Umbilical cord (tissue), 1 donor: ENCODE measurements at regions not wholly inside any gene's neighbourhood (a gene's known extent, or its start where the extent isn't known, plus 50 kb on each side); places are given as distances from the start of the nearest gene placed in this dataset.
"Not testable (repeated sequence)": the region's sequence is repeated elsewhere in the genome, so short reads cannot be mapped to it uniquely, and the experiment has no call there.

Source experiments
- DNase-seq: peaks from one replicate; pipeline ENCODE4 v3.0.0-alpha.2; 2015; ENCODE audit warnings: low spot score

GRCh38 chr2:146984014-146984413 lies 860.8 kb upstream of the ACVR2A start:
- no peak for DNase-seq

- DNase-seq: peak; percentile 94
Observed at GRCh38 chr2:146982393-146982846, 862.4 kb upstream of the ACVR2A start.

GRCh38 chr2:146981921-146982320 lies 862.9 kb upstream of the ACVR2A start:
- DNase-seq: peak; percentile 69

GRCh38 chr2:146979746-146980145 lies 865.1 kb upstream of the ACVR2A start:
- no peak for DNase-seq

DNA sequence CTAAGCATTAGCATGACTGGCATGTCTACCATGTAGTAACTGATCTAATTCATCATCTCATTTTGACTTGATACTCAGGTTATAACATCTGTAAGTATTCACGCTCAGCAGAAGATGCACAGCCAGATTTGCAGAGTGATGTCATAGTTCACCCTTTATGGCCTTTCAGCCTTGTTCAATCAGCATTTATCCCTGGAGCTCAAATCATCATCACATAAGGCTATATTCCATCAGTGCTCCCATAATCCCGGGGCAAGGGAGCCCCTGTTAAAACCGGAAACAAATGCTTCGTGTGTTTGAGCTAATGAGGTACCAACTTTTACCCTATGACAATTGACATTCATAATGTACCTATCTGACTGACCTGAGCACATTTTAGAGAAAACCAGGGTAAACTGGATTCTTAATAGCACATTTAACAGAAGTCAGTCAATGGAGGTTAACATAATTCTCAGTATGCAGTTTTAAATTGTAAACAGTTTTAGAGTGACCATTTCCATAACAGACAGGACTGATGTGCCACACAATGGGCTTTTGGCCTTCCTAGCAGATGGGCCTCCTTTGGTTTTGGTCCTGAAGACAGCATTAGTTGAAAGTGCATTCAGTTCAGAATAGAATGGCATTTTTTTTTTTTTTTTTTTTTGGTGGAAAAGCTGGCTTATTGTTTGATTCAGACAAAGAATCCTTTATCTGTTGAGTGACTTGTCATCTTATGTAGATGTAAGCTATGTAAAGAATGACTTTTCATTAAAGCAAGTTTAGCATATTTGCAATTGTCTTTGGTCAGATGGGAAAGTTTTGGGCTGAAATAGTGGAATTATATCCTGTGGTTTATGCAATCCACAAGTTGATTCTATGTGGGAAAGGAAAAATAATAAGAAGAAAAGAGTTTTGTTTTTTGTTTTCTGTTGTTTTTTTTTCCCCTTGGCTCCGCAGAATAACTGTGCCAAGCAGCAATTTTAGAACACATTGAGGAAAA lies 866.0 kb upstream of the ACVR2A start:
- DNase-seq: no peak

DNA sequence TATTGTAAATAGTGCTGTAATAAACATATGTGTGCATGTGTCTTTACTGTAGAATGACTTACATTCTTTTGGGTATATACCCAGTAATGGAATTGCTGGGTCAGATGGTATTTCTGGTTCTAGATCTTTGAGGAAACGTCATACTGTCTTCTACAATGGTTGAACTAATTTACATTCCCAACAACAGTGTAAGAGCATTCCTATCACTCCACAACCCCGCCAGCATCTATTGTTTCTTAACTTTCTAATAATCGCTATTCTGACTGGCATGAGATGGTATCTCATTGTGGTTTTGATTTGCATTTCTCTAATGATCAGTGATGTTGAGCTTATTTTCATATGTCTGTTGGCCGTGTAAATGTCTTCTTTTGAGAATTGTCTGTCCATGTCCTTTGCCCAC lies 873.8 kb upstream of the ACVR2A start:
- DNase-seq: not testable (repeated sequence)

DNA sequence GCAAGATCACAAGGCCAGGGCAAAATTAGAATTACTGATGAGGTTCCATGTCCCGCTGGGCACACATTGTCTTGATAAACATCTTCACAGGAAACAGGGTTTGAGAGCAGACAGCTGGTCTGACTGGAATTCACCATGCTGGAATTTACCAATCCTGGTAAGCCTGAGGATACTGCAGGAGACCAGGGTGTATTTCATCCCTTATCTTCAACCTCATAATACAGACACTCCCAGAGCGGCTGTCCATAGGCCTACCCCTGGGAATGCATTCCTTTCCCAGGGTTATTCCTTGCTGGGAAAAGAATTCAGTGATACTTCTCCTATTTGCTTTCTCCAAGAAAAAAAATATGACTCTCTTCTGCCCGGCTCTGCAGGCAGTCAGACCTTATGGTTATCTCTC lies 875.1 kb upstream of the ACVR2A start:
- DNase-seq: not testable (repeated sequence)

GRCh38 chr2:146964494-146964893 lies 880.3 kb upstream of the ACVR2A start:
- no peak for DNase-seq

- DNase-seq: no peak
Observed at GRCh38 chr2:146954544-146954943, 890.3 kb upstream of the ACVR2A start.

- DNase-seq: no peak
Observed at GRCh38 chr2:146952696-146953095, 892.1 kb upstream of the ACVR2A start.

- no peak for DNase-seq
Observed at GRCh38 chr2:146950911-146951310, 893.9 kb upstream of the ACVR2A start.

GRCh38 chr2:146950361-146950760 lies 894.5 kb upstream of the ACVR2A start:
- DNase-seq: no peak

GRCh38 chr2:146949400-146949799 lies 895.4 kb upstream of the ACVR2A start:
- DNase-seq: no peak

- no peak for DNase-seq
Observed at GRCh38 chr2:146944601-146945000, 900.2 kb upstream of the ACVR2A start.

- peak; percentile 58 for DNase-seq
Observed at GRCh38 chr2:146939991-146940685, 904.7 kb upstream of the ACVR2A start.

GRCh38 chr2:146934921-146935320 lies 909.9 kb upstream of the ACVR2A start:
- DNase-seq: no peak

GRCh38 chr2:146931109-146931508 lies 913.7 kb upstream of the ACVR2A start:
- no peak for DNase-seq

DNA sequence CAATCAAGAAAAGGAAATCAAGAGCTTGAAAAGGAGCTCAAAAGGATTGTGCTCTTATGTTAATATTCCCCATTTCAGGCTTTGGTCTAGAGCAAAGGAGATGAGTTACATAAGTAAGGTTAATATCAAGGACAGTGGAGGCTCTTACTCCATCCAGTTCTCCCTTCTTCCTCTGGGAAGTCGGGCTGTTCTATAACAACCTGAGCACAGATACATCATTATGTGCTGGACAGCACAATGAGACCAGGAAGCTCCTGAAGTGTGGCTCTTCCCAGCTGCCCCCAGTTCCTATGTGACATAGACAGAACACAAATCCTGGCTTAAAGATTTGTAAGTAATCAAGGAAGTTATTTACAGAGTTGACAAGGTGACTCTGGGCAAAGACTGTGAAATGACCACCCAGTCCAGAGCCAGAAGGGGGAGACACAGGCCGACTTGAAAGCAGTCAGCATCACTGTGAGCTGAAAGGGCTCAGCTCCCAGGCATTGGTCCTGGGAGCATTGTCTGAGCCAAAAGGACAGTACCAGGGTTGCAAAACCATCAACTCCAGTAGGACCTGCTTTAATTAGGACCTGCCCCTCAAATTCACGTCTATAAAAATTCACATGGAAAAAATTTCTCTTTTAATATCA lies 917.6 kb upstream of the ACVR2A start:
- peak; percentile 73 for DNase-seq

- DNase-seq: peak; percentile 33
Observed at GRCh38 chr2:146918280-146918679, 926.5 kb upstream of the ACVR2A start.

DNA sequence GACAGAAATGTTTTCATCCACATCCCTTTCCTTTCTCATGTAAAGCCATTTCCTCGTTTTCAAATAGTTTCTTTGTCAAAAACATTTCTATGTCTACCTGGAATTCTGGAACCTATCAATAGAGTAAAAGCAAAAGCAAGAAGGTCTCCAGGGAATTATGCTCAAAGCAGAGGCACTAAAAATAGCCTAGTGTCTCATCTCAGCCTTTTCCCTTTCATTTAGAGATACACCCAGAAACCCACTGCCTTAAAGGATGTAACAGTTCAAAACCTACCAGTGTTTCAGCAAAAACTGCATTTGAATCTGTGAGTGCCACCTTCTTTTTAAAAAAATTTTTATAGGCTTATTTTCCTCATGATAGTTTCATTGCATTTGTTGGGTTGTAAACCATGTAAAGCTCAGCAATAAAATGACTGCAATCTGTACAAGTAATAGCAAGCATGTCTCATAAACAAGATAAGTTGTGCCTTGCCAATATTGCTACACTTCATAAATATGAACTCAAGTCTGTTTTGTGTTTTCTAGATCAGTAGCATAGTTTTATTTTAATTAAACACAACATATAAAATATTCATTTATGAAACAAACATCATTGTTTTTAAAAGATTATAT lies 927.3 kb upstream of the ACVR2A start:
- peak; percentile 72 for DNase-seq

DNA sequence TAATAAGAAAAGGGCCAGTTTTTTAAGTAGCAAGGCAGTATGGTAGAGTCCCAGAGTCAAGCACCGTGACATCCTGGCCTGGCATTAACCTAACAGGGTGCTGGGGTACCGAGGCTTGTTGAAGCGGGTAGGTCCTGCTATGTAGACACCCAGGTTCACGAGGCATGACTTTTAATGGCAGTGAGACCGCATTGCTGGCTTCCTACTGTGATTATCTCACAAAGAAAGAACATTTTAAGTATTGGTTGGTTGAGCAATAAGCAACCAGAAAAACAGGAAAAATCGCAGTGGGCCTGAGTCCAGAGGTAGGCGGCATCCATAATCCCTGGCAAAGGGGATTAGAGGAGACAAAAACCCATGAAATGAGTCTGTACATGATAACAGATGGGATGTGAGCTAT lies 927.9 kb upstream of the ACVR2A start:
- peak; percentile 15 for DNase-seq

DNA sequence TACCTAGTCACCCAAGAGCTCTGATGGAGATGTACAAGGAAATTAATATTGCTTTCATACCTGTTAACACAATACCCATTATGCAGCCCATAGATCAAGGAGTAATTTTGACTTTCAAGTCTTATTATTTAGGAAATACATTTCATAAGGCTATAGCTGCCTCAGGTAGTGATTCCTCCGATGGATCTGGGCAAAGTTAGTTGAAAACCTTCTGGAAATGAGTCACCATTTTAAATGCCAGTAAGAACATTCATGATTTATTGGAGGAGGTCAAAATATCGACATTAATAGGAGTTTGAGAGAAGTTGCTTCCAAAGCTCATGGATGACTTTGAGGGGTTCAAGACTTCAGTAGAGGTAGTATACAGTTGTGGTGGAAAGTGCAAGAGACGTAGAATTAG lies 931.4 kb upstream of the ACVR2A start:
- DNase-seq: no peak
